CD14-positive monocyte (primary cell): ENCODE measurements at regions not wholly inside any gene's neighbourhood (a gene's known extent, or its start where the extent isn't known, plus 50 kb on each side); places are given as distances from the start of the nearest gene placed in this dataset.

ENCODE experiments used
- DNase-seq, 3 donors: peaks; one replicate each; pipeline ENCODE4 v3.0.0-alpha.2; 2011 to 2022
- H2AFZ ChIP-seq: 2 replicates; pipeline ENCODE4 v1.6.0; 2012; ENCODE audit warnings: mild to moderate bottlenecking, low read depth, low read length, inconsistent platforms; ENCODE audit not compliant: insufficient read depth, poor library complexity, severe bottlenecking
- H3K27ac ChIP-seq, 2 donors: 1 replicate in 1 of 2; 2 replicates in 1 of 2; pipeline ENCODE4 v1.5.1; 2012 to 2013; ENCODE audit warnings: low read length in 2 of 2, control low read depth in 1 of 2, inconsistent platforms in 1 of 2, low read depth in 1 of 2, mild to moderate bottlenecking in 1 of 2
- H3K27me3 ChIP-seq, 2 donors: one replicate each; pipeline versions ENCODE4 v1.6.0 to v1.6.1; 2011 to 2013; ENCODE audit warnings: low read length in 2 of 2; ENCODE audit not compliant: control insufficient read depth in 2 of 2, insufficient read depth in 2 of 2
- H3K36me3 ChIP-seq, 2 donors: replicated peaks in 1 of 2; 1 replicate in 1 of 2; 2 replicates in 1 of 2; pipeline versions ENCODE4 v1.5.1 to v1.6.1; 2012 to 2013; ENCODE audit warnings: low read length in 2 of 2, control low read depth in 1 of 2, inconsistent platforms in 1 of 2, mild to moderate bottlenecking in 1 of 2; ENCODE audit not compliant: insufficient read depth in 2 of 2, control insufficient read depth in 1 of 2
- H3K4me1 ChIP-seq, 2 donors: 1 replicate in 1 of 2; 2 replicates in 1 of 2; pipeline versions ENCODE4 v1.5.1 to v1.6.1; 2012 to 2013; ENCODE audit warnings: low read length in 2 of 2, control low read depth in 1 of 2, inconsistent platforms in 1 of 2, mild to moderate bottlenecking in 1 of 2, moderate library complexity in 1 of 2; ENCODE audit not compliant: insufficient read depth in 2 of 2, control insufficient read depth in 1 of 2
- H3K4me2 ChIP-seq: replicated peaks from 2 replicates; pipeline ENCODE3; 2012; ENCODE audit warnings: low read length, moderate library complexity, mild to moderate bottlenecking; ENCODE audit not compliant: poor library complexity, severe bottlenecking; ENCODE audit errors: extremely low read depth
- H3K4me3 ChIP-seq, 3 experiments: fragments of 200-600 bp in 1 of 3; sonication (generic) in 1 of 3; replicated peaks in 1 of 3; 1 replicate in 2 of 3; 2 replicates in 1 of 3; pipeline ENCODE4 v1.5.1; 2011 to 2013; ENCODE audit warnings: low read length in 3 of 3, mild to moderate bottlenecking in 3 of 3, control low read depth in 2 of 3, low read depth in 2 of 3, inconsistent platforms in 1 of 3, moderate library complexity in 1 of 3
- H3K79me2 ChIP-seq: 2 replicates; pipeline ENCODE4 v1.6.0; 2012; ENCODE audit warnings: mild to moderate bottlenecking, control low read depth, inconsistent platforms, low read length, moderate library complexity; ENCODE audit not compliant: insufficient read depth
- H3K9ac ChIP-seq: 2 replicates; pipeline ENCODE4 v1.6.0; 2017; ENCODE audit warnings: low read length, mild to moderate bottlenecking; ENCODE audit not compliant: insufficient read depth, poor library complexity, severe bottlenecking
- H3K9me3 ChIP-seq, 2 donors: replicated peaks in 1 of 2; 1 replicate in 1 of 2; 2 replicates in 1 of 2; pipeline versions ENCODE4 v1.5.1 to v1.6.1; 2012 to 2013; ENCODE audit warnings: low read length in 2 of 2, control low read depth in 1 of 2; ENCODE audit not compliant: control insufficient read depth in 1 of 2, insufficient read depth in 1 of 2
- H4K20me1 ChIP-seq: 2 replicates; pipeline ENCODE4 v1.6.0; 2012; ENCODE audit warnings: mild to moderate bottlenecking, low read length, control low read depth, moderate library complexity; ENCODE audit not compliant: insufficient read depth
- H3K27ac Mint-ChIP-seq, 7 donors: one replicate each; pipeline ENCODE4 v1.8.0; 2020; ENCODE audit warnings: mild to moderate bottlenecking in 7 of 7, mixed read lengths in 7 of 7, moderate library complexity in 6 of 7, inconsistent platforms in 2 of 7
- H3K27me3 Mint-ChIP-seq, 3 donors: one replicate each; pipeline ENCODE4 v1.8.0; 2021 to 2022; ENCODE audit warnings: low read depth in 3 of 3, mild to moderate bottlenecking in 3 of 3, mixed read lengths in 3 of 3, moderate library complexity in 3 of 3, inconsistent platforms in 1 of 3
- H3K36me3 Mint-ChIP-seq, 2 donors: one replicate each; pipeline ENCODE4 v1.8.0; 2020; ENCODE audit warnings: mixed read lengths in 2 of 2, inconsistent platforms in 1 of 2, mild to moderate bottlenecking in 1 of 2
- H3K4me1 Mint-ChIP-seq: one replicate; pipeline ENCODE4 v1.8.0; 2020; ENCODE audit warnings: mild to moderate bottlenecking, mixed read lengths
- H3K4me3 Mint-ChIP-seq, 2 donors: one replicate each; pipeline ENCODE4 v1.8.0; 2020; ENCODE audit warnings: mild to moderate bottlenecking in 2 of 2, mixed read lengths in 2 of 2, moderate library complexity in 1 of 2
- H3K9me3 Mint-ChIP-seq, 7 donors: one replicate each; pipeline ENCODE4 v1.8.0; 2020 to 2022; ENCODE audit warnings: mixed read lengths in 7 of 7, mild to moderate bottlenecking in 6 of 7, moderate library complexity in 6 of 7, inconsistent platforms in 2 of 7
- CTCF ChIP-seq: fragments of 200-600 bp; IDR thresholded peaks from one replicate; pipeline ENCODE4 v1.8.0; 2022; ENCODE audit warnings: antibody characterized with exemption, mild to moderate bottlenecking
- WGBS: methylation state at CpG from one replicate; pipeline ENCODE4 v1.1.5; 2013; ENCODE audit warnings: missing lambda C conversion rate; ENCODE audit not compliant: insufficient coverage; 5-methylcytosine and 5-hydroxymethylcytosine counted together
- intact Hi-C, 2 donors: fragments of 100-400 bp; cut with micrococcal nuclease; formaldehyde crosslinking; loops; one replicate each; pipeline versions ENCODE4 v1.15.0 to v1.15.1; 2023

DNA sequence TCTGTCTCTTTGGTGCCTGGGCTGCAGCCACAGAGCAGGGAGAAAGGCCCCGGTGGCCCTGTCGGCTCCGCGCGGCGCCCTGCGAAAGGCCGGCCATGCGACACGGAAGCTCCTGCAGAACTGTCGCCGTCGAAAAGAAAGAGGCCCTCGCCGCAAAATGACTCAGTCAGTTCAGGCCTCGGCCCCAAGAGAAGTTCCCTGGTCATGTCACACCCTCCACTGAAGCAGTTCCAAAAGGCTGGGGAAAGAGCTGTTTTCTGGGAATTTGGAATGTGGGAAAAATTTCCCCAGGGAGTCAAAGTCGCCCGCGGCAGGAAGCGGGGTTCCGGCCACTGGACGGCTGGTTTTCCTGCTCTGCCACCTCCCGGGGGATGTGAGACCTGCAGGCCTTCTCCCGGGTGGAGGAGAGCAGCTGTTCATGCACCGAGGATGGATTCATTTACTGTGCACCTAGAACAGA lies 115.8 kb upstream of the ZNF678 start:
- Histone ChIP-seq H3K9ac (no peak overlapping the region), H3K9me3 (peaks cover 0 to 4% of the 10 kb centered on the region in 2 donors), H3K4me2 (peak overlapping the region; percentile 8), H4K20me1 (no peaks in the 10 kb centered on the region), H3K4me1 (peaks cover 0 to 4% of the 10 kb centered on the region in 2 donors), H3K27me3 (peaks cover 0 to 5% of the 10 kb centered on the region in 2 donors), H2AFZ (no peak overlapping the region), H3K27ac (no peak overlapping the region), H3K79me2 (no peaks in the 10 kb centered on the region), H3K36me3 (no peaks in the 10 kb centered on the region), H3K4me3 (no peak overlapping the region)
- peak overlapping the region; percentile 58 to 76 for H3K4me3 Mint-ChIP-seq
- peaks cover 2 to 17% (median 7%) of the 10 kb centered on the region in 7 donors for H3K9me3 Mint-ChIP-seq
- H3K4me1 Mint-ChIP-seq, result peaks cover 14% of the 10 kb centered on the region
- no peak overlapping the region for H3K27ac Mint-ChIP-seq
- 57% methylated on average over 23 of the region's 25 CpGs for WGBS
- no peak for TF ChIP-seq CTCF
- H3K36me3 Mint-ChIP-seq, result no peaks in the 10 kb centered on the region
- intact Hi-C loops, result no loop called here
- DNase-seq, result no peak
- H3K27me3 Mint-ChIP-seq, result peaks cover 7 to 10% (median 9%) of the 10 kb centered on the region in 3 donors

DNA sequence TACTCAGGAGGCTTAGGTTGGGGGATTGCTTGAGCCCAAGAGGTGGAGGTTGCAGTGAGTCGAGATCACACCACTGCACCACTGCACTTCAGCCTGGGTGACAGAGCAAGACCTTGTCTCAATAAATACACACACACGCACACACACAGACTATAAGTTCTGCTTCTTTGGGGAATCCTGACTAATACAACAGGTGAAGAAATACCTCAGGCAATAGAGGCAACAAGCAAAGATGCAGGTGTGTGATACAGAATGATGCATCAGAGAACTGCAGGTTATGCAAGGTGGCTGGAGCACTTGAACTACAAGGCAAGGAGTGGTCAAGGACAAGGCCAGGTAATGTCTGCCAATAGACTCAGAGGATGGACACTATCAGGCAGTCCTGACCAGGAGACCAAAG lies 117.6 kb upstream of the ZNF678 start:
- H3K4me3 Mint-ChIP-seq, result no peak overlapping the region
- Histone ChIP-seq H3K9me3 (peaks cover 0 to 4% of the 10 kb centered on the region in 2 donors), H3K4me3 (no peak overlapping the region), H4K20me1 (no peaks in the 10 kb centered on the region), H3K27me3 (peaks cover 0 to 5% of the 10 kb centered on the region in 2 donors), H3K9ac (no peak overlapping the region), H2AFZ (no peak overlapping the region), H3K4me1 (peaks cover 0 to 4% of the 10 kb centered on the region in 2 donors), H3K27ac (no peak overlapping the region), H3K36me3 (no peaks in the 10 kb centered on the region), H3K79me2 (no peaks in the 10 kb centered on the region), H3K4me2 (no peak overlapping the region)
- H3K27me3 Mint-ChIP-seq, result peaks cover 7 to 9% (median 8%) of the 10 kb centered on the region in 3 donors
- H3K36me3 Mint-ChIP-seq, result no peaks in the 10 kb centered on the region
- peaks cover 2 to 17% (median 7%) of the 10 kb centered on the region in 7 donors for H3K9me3 Mint-ChIP-seq
- intact Hi-C loops, result no loop called here
- 100% methylated on average over 1 of the region's 2 CpGs for WGBS
- DNase-seq, result no peak
- no peak overlapping the region for H3K27ac Mint-ChIP-seq
- TF ChIP-seq CTCF, result no peak
- peaks cover 12% of the 10 kb centered on the region for H3K4me1 Mint-ChIP-seq
